ENCODE measurements at regions not wholly inside any gene's neighbourhood (a gene's known extent, or its start where the extent isn't known, plus 50 kb on each side); places are given as distances from the start of the nearest gene placed in this dataset.
"Not testable (repeated sequence)": the region's sequence is repeated elsewhere in the genome, so short reads cannot be mapped to it uniquely, and the experiment has no call there.

DNA sequence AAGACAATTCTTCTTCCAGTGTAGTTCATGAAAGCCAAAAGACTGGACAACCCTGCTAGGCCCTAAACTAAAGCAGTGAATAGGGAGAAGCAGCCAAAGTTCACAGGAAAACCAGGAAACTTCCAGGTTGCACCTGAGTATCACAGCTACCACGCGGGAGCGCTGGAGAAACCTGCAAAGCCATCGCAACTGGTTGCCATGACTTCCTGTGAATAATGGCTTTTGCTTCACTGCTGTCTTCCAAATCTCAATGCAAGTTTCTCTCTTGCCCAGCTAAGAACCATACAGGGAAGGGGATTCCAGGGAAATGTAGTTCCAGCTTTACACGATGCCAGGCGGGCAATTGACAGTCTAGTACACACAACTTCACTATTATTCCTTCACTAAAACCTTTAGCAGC lies 114.1 kb downstream of the GXYLT1 start:
- no peaks in the 10 kb centered on the region for H3K27me3 Mint-ChIP-seq (ENCODE audit: low read depth)
- DNase-seq (no peak), ATAC-seq (no peak)
- no peaks in the 10 kb centered on the region for H3K4me1 Mint-ChIP-seq (ENCODE audit: low read depth)
- no peaks in the 10 kb centered on the region for H3K9me3 Mint-ChIP-seq (ENCODE audit: insufficient read depth)
- H3K36me3 Mint-ChIP-seq (ENCODE audit: low read depth): no peaks in the 10 kb centered on the region
- CTCF ChIA-PET: no interaction called here
- no peak overlapping the region for H3K27ac Mint-ChIP-seq
- no peak overlapping the region for H3K4me3 Mint-ChIP-seq
- POLR2A ChIA-PET: interaction anchor here (0.6 kb wide), 1 partner anchor 17 kb away, joined by 3 read pairs; no protein-coding TSS in a partner anchor

DNA sequence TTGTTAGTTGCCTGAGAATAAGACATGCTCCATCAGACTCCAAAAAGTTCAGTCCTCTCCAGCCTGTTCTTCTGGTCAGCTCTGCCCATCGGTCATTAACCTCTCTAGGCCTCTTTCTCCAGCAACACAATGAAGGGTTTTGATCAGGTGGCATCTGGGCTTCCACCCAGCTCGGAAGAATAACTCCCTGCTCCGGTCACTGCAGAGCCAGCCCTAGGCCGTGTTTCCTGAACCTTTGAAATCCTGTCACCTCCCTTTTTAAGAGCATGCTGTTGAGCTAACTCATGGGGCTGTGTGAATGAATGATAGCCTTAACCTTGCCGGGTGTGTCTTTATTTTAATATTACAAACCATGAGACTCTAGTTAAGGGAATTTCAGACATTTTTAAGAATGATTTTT lies 117.1 kb downstream of the GXYLT1 start:
- POLR2A ChIA-PET: no interaction called here
- peaks cover 6% of the 10 kb centered on the region for H3K4me1 Mint-ChIP-seq (ENCODE audit: low read depth)
- ATAC-seq (no peak), DNase-seq (no peak)
- H3K9me3 Mint-ChIP-seq (ENCODE audit: insufficient read depth): no peaks in the 10 kb centered on the region
- H3K4me3 Mint-ChIP-seq: no peak overlapping the region
- H3K27ac Mint-ChIP-seq: no peak overlapping the region
- no peaks in the 10 kb centered on the region for H3K36me3 Mint-ChIP-seq (ENCODE audit: low read depth)
- H3K27me3 Mint-ChIP-seq (ENCODE audit: low read depth): peaks cover 7% of the 10 kb centered on the region
- CTCF ChIA-PET: no interaction called here

GRCh38 chr12:42024495-42024830 lies 120.2 kb downstream of the GXYLT1 start:
- Mint-ChIP-seq H3K4me1 (ENCODE audit: low read depth) (peaks cover 6% of the 10 kb centered on the region), H3K27ac (no peak overlapping the region), H3K9me3 (ENCODE audit: insufficient read depth) (no peaks in the 10 kb centered on the region), H3K36me3 (ENCODE audit: low read depth) (no peaks in the 10 kb centered on the region), H3K4me3 (no peak overlapping the region), H3K27me3 (ENCODE audit: low read depth) (peaks cover 7% of the 10 kb centered on the region)
- POLR2A ChIA-PET: no interaction called here
- no peak for DNase-seq
- no peak for ATAC-seq
- CTCF ChIA-PET: interaction anchor here (0.7 to 2.5 kb wide), 26 partner anchors 9 to 1078 kb away, joined by 3 to 19 read pairs (median 4); no protein-coding TSS in a partner anchor

- POLR2A ChIA-PET: no interaction called here
- Mint-ChIP-seq H3K36me3 (ENCODE audit: low read depth) (no peaks in the 10 kb centered on the region), H3K27ac (no peak overlapping the region), H3K4me1 (ENCODE audit: low read depth) (peaks cover 6% of the 10 kb centered on the region), H3K27me3 (ENCODE audit: low read depth) (peaks cover 7% of the 10 kb centered on the region), H3K4me3 (peak overlapping the region; percentile 26), H3K9me3 (ENCODE audit: insufficient read depth) (no peaks in the 10 kb centered on the region)
- ATAC-seq: peak; percentile 92
- CTCF ChIA-PET: interaction anchor here (0.6 to 2.5 kb wide), 30 partner anchors 9 to 1077 kb away, joined by 3 to 19 read pairs (median 4); no protein-coding TSS in a partner anchor
- DNase-seq: peak; percentile 72
These were observed 120.8 kb downstream of the GXYLT1 start for GRCh38 chr12:42023733-42024494.

DNA sequence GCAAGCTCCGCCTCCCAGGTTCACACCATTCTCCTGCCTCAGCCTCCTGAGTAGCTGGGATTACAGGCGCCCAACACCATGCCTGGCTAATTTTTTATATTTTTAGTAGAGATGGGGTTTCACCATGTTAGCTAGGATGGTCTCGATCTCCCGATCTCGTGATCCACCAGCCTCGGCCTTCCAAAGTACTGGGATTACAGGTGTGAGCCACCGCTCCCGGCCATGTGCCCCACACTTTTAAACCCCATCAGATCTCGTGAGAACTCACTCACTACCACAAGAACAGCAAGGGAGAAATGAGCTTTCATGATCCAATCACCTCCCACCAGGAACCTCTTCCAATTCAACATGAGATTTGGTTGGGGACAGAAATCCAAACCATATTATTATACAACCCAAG lies 122.7 kb downstream of the GXYLT1 start:
- H3K27ac Mint-ChIP-seq; POLR2A ChIA-PET; ATAC-seq; H3K4me3 Mint-ChIP-seq; DNase-seq; H3K4me1 Mint-ChIP-seq (ENCODE audit: low read depth); H3K9me3 Mint-ChIP-seq (ENCODE audit: insufficient read depth); H3K36me3 Mint-ChIP-seq (ENCODE audit: low read depth); H3K27me3 Mint-ChIP-seq (ENCODE audit: low read depth): not testable (repeated sequence)
- CTCF ChIA-PET: interaction anchor here (2.3 kb wide), 1 partner anchor 745 kb away, joined by 17 read pairs; no protein-coding TSS in a partner anchor

DNA sequence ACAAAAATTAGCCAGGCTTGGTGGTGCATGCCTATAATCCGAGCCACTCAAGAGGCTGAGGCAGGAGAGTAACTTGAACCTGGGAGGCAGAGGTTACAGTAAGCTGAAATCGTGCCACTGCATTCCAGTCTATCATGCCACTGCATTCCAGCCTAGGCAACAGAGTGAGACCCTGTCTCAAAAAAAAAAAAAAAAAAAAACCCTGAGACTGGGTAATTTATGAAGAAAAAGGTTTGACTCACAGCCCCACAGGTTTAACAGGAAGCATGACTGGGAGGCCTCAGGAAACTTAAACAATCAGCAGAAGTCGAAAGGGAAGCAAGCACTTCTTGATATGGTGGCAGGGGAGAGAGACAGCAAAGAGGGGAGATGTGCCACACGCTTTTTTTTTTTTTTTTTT lies 123.2 kb downstream of the GXYLT1 start:
- H3K4me3 Mint-ChIP-seq: no peak overlapping the region
- H3K9me3 Mint-ChIP-seq (ENCODE audit: insufficient read depth): no peaks in the 10 kb centered on the region
- H3K36me3 Mint-ChIP-seq (ENCODE audit: low read depth): no peaks in the 10 kb centered on the region
- ATAC-seq (no peak), DNase-seq (no peak)
- ChIA-PET POLR2A (no interaction called here), CTCF (no interaction called here)
- H3K4me1 Mint-ChIP-seq (ENCODE audit: low read depth): peaks cover 6% of the 10 kb centered on the region
- no peak overlapping the region for H3K27ac Mint-ChIP-seq
- H3K27me3 Mint-ChIP-seq (ENCODE audit: low read depth): peaks cover 7% of the 10 kb centered on the region

GRCh38 chr12:42020226-42020625 lies 124.4 kb downstream of the GXYLT1 start:
- ChIA-PET POLR2A (no interaction called here), CTCF (no interaction called here)
- DNase-seq (no peak), ATAC-seq (no peak)
- H3K4me1 Mint-ChIP-seq (ENCODE audit: low read depth): peaks cover 6% of the 10 kb centered on the region
- no peak overlapping the region for H3K4me3 Mint-ChIP-seq
- no peak overlapping the region for H3K27ac Mint-ChIP-seq
- H3K36me3 Mint-ChIP-seq (ENCODE audit: low read depth): no peaks in the 10 kb centered on the region
- H3K9me3 Mint-ChIP-seq (ENCODE audit: insufficient read depth): no peaks in the 10 kb centered on the region
- H3K27me3 Mint-ChIP-seq (ENCODE audit: low read depth): peaks cover 7% of the 10 kb centered on the region

DNA sequence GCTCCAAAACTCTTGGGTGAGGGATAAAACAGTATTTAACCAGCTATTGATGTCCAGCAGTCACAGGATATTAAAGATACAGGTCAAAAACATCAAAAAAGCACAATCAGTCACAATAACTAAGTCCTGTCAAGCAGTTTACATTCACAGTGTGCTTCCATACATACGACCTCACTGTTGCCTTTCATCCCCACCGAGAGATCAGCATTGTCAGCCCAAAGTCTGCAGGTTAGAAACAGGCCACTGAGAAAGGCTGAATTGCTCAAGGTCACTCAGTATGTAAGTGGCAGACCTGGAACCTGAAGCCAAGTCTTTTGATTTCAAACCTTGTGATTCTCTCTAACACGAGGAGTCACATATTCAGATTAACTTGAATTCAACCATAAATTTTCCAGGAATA lies 124.9 kb downstream of the GXYLT1 start:
- H3K4me3 Mint-ChIP-seq: no peak overlapping the region
- H3K27me3 Mint-ChIP-seq (ENCODE audit: low read depth): peaks cover 7% of the 10 kb centered on the region
- POLR2A ChIA-PET: no interaction called here
- no peaks in the 10 kb centered on the region for H3K36me3 Mint-ChIP-seq (ENCODE audit: low read depth)
- peaks cover 6% of the 10 kb centered on the region for H3K4me1 Mint-ChIP-seq (ENCODE audit: low read depth)
- ATAC-seq (no peak), DNase-seq (no peak)
- H3K27ac Mint-ChIP-seq: no peak overlapping the region
- CTCF ChIA-PET: no interaction called here
- H3K9me3 Mint-ChIP-seq (ENCODE audit: insufficient read depth): no peaks in the 10 kb centered on the region

GRCh38 chr12:42017051-42017450 lies 127.6 kb downstream of the GXYLT1 start:
- no peak for DNase-seq
- no peak overlapping the region for H3K27ac Mint-ChIP-seq
- ATAC-seq: no peak
- H3K36me3 Mint-ChIP-seq (ENCODE audit: low read depth): no peaks in the 10 kb centered on the region
- no peaks in the 10 kb centered on the region for H3K9me3 Mint-ChIP-seq (ENCODE audit: insufficient read depth)
- no peak overlapping the region for H3K4me3 Mint-ChIP-seq
- no peaks in the 10 kb centered on the region for H3K27me3 Mint-ChIP-seq (ENCODE audit: low read depth)
- H3K4me1 Mint-ChIP-seq (ENCODE audit: low read depth): no peaks in the 10 kb centered on the region
- CTCF ChIA-PET: no interaction called here
- POLR2A ChIA-PET: no interaction called here

DNA sequence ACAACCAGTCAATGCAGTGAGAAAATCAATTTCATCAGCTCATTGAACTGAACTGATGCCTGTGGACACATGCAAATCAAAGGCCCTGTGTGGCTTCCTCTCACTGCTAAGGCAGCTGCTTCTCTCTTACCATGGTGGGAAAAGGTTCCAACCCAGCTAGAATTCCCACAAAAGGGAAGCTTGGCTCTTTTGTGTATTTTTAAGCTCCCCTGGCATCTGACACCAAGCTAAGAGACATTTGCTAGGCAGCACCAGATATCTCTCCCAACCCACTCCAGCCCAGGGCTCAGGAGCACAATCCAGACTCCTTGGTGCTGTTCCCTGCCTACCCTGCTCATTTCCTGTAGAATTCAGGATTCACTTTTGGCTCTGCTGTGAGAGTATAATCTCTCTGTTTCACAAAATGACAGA lies 129.6 kb downstream of the GXYLT1 start:
- Mint-ChIP-seq H3K4me3 (no peak overlapping the region), H3K36me3 (ENCODE audit: low read depth) (no peaks in the 10 kb centered on the region), H3K27me3 (ENCODE audit: low read depth) (no peaks in the 10 kb centered on the region), H3K27ac (no peak overlapping the region), H3K9me3 (ENCODE audit: insufficient read depth) (no peaks in the 10 kb centered on the region), H3K4me1 (ENCODE audit: low read depth) (no peaks in the 10 kb centered on the region)
- ChIA-PET POLR2A (no interaction called here), CTCF (interaction anchor here (1.4 to 2.1 kb wide), 2 partner anchors 9 to 13 kb away, joined by 4 to 9 read pairs; no protein-coding TSS in a partner anchor)
- DNase-seq (no peak), ATAC-seq (no peak)

DNA sequence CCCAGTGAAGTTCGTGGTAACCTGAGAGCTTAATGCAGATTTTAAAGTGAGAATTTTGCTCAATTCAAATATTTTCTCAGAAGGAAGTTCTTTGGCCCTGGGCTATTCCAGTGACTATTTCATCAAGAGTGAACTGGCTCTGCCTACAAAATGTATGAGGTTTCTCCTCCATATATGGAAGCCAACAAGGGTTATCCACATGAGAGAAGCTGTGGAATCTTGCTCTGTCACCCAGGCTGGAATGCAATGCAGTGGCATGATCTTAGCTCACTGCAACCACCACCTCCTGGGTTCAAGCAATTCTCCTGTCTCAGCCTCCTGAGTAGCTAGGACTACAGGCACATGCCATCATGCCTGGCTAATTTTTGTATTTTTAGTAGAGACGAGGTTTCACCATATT lies 132.2 kb downstream of the GXYLT1 start:
- DNase-seq; H3K36me3 Mint-ChIP-seq (ENCODE audit: low read depth); H3K27ac Mint-ChIP-seq; H3K4me3 Mint-ChIP-seq; H3K4me1 Mint-ChIP-seq (ENCODE audit: low read depth); H3K9me3 Mint-ChIP-seq (ENCODE audit: insufficient read depth); H3K27me3 Mint-ChIP-seq (ENCODE audit: low read depth); ATAC-seq; POLR2A ChIA-PET: not testable (repeated sequence)
- CTCF ChIA-PET: interaction anchor here (2.9 kb wide), 1 partner anchor 12 kb away, joined by 13 read pairs; no protein-coding TSS in a partner anchor

DNA sequence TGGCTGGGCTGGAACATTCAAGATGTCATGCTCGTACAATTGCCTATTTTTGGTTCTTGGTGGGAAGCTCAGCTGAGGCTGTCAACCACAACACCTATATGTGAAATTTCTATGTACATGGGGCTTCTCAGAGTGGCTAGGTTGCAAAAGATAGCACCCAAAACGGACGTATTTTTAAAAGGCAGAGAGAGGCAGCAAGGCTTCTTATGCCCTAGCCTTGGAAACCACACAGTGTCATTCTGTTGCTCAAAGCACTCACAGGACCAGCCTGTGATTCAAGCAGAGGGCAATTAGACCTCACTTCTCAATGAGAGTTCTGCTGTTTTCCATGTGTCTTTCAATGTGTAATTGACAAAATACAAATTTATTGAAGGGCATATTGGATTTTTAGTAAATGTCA lies 134.0 kb downstream of the GXYLT1 start:
- ChIA-PET POLR2A (no interaction called here), CTCF (no interaction called here)
- Mint-ChIP-seq H3K4me3 (no peak overlapping the region), H3K36me3 (ENCODE audit: low read depth) (no peaks in the 10 kb centered on the region), H3K27me3 (ENCODE audit: low read depth) (peaks cover 2% of the 10 kb centered on the region), H3K4me1 (ENCODE audit: low read depth) (no peaks in the 10 kb centered on the region), H3K9me3 (ENCODE audit: insufficient read depth) (no peaks in the 10 kb centered on the region), H3K27ac (no peak overlapping the region)
- no peak for ATAC-seq
- DNase-seq: no peak

DNA sequence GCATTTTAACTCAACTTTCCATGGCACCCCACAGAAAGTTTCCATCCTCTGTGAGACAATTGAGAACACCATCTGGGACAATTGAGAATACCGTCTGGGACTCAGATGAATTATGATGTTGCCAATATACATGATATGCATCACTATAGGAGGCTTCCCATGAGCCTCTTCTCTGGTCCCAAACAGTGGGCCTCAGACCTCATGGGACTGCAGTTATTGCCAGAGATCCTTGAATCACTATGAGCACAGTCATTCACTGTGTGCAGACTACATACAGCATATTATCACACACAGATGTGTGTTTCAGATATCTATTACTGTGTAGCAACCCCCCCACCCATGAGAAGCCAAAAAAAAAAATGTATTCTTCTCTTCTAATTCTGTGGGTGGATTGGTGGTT lies 134.4 kb downstream of the GXYLT1 start:
- ChIA-PET CTCF (no interaction called here), POLR2A (no interaction called here)
- H3K9me3 Mint-ChIP-seq (ENCODE audit: insufficient read depth): no peaks in the 10 kb centered on the region
- peaks cover 2% of the 10 kb centered on the region for H3K27me3 Mint-ChIP-seq (ENCODE audit: low read depth)
- no peaks in the 10 kb centered on the region for H3K36me3 Mint-ChIP-seq (ENCODE audit: low read depth)
- no peaks in the 10 kb centered on the region for H3K4me1 Mint-ChIP-seq (ENCODE audit: low read depth)
- no peak for ATAC-seq
- H3K4me3 Mint-ChIP-seq: no peak overlapping the region
- no peak overlapping the region for H3K27ac Mint-ChIP-seq
- DNase-seq: no peak
